HEK293T (cell line): ENCODE measurements at regions not wholly inside any gene's neighbourhood (a gene's known extent, or its start where the extent isn't known, plus 50 kb on each side); places are given as distances from the start of the nearest gene placed in this dataset.

Experiments used
- CTCF ChIA-PET: fragments of 350-600 bp; formaldehyde crosslinking; extraction: SDS; loops from one replicate; lab custom pipeline; 2021; ENCODE audit warnings: antibody characterized with exemption, inconsistent platforms; lab: Yijun Ruan, JAX
- POLR2A ChIA-PET: fragments of 350-600 bp; formaldehyde crosslinking; extraction: SDS; loops from one replicate; lab custom pipeline; 2020; ENCODE audit warnings: antibody characterized with exemption, inconsistent platforms; lab: Yijun Ruan, JAX
- DNase-seq: peaks from one replicate; pipeline ENCODE4 v3.0.0; 2012; ENCODE audit warnings: mixed read lengths; ENCODE audit errors: extremely low spot score
- ARNT ChIP-seq: fragments of 450-650 bp; IDR thresholded peaks from 2 replicates; pipeline ENCODE4 v1.6.1; 2017; ENCODE audit warnings: mild to moderate bottlenecking
- BHLHE40 ChIP-seq: fragments of 450-650 bp; IDR thresholded peaks from 2 replicates; pipeline ENCODE4 v1.6.1; 2016; ENCODE audit warnings: mild to moderate bottlenecking, moderate library complexity, borderline replicate concordance
- CTBP1 ChIP-seq: fragments of 450-650 bp; IDR thresholded peaks from 2 replicates; pipeline ENCODE4 v1.6.1; 2016; ENCODE audit warnings: borderline replicate concordance
- ELF4 ChIP-seq: fragments of 450-650 bp; IDR thresholded peaks from 2 replicates; pipeline ENCODE4 v1.6.1; 2017; ENCODE audit warnings: antibody characterized with exemption
- FOXA1 ChIP-seq: fragments of 450-650 bp; IDR thresholded peaks from 2 replicates; pipeline ENCODE4 v1.6.1; 2016; ENCODE audit warnings: mild to moderate bottlenecking
- FOXK2 ChIP-seq: fragments of 450-650 bp; IDR thresholded peaks from 2 replicates; pipeline ENCODE4 v1.6.1; 2016; ENCODE audit warnings: mild to moderate bottlenecking
- FOXM1 ChIP-seq: fragments of 450-650 bp; IDR thresholded peaks from 2 replicates; pipeline ENCODE4 v1.6.1; 2017; ENCODE audit warnings: mild to moderate bottlenecking, borderline replicate concordance
- HDGF ChIP-seq: fragments of 450-650 bp; IDR thresholded peaks from 2 replicates; pipeline ENCODE4 v1.6.1; 2017; ENCODE audit warnings: antibody characterized with exemption, borderline replicate concordance
- L3MBTL2 ChIP-seq: fragments of 450-650 bp; conservative IDR thresholded peaks from 2 replicates; pipeline ENCODE4 v1.6.1; 2016; ENCODE audit warnings: mild to moderate bottlenecking
- LEF1 ChIP-seq: fragments of 450-650 bp; IDR thresholded peaks from 2 replicates; pipeline ENCODE4 v1.6.1; 2017; ENCODE audit warnings: mild to moderate bottlenecking, borderline replicate concordance
- NFRKB ChIP-seq: fragments of 450-650 bp; IDR thresholded peaks from 2 replicates; pipeline ENCODE4 v1.6.1; 2016; ENCODE audit warnings: mild to moderate bottlenecking, moderate library complexity
- SP1 ChIP-seq: fragments of 450-650 bp; IDR thresholded peaks from 2 replicates; pipeline ENCODE4 v1.6.1; 2017
- SUZ12 ChIP-seq: fragments of 450-650 bp; IDR thresholded peaks from 2 replicates; pipeline ENCODE4 v1.6.1; 2016; ENCODE audit warnings: mild to moderate bottlenecking
- TARDBP ChIP-seq: fragments of 450-650 bp; IDR thresholded peaks from 2 replicates; pipeline ENCODE4 v1.6.1; 2016
- ZNF384 ChIP-seq: fragments of 450-650 bp; IDR thresholded peaks from 2 replicates; pipeline ENCODE4 v1.6.1; 2016
- TF ChIP-seq, protein P1 (sequence below): fragments of 450-650 bp; IDR thresholded peaks from 2 replicates; pipeline ENCODE4 v1.6.1; 2016

- TF ChIP-seq TARDBP, result no peak
- no peak for TF ChIP-seq FOXM1
- TF ChIP-seq SP1, result no peak
- no peak for TF ChIP-seq HDGF
- no peak for TF ChIP-seq CTBP1
- TF ChIP-seq, protein P1, sequence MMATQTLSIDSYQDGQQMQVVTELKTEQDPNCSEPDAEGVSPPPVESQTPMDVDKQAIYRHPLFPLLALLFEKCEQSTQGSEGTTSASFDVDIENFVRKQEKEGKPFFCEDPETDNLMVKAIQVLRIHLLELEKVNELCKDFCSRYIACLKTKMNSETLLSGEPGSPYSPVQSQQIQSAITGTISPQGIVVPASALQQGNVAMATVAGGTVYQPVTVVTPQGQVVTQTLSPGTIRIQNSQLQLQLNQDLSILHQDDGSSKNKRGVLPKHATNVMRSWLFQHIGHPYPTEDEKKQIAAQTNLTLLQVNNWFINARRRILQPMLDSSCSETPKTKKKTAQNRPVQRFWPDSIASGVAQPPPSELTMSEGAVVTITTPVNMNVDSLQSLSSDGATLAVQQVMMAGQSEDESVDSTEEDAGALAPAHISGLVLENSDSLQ, result no peak
- no peak for TF ChIP-seq BHLHE40
- no peak for TF ChIP-seq L3MBTL2
- no peak for TF ChIP-seq FOXK2
- no peak for TF ChIP-seq ARNT
- TF ChIP-seq SUZ12, result no peak
- no peak for TF ChIP-seq ELF4
- TF ChIP-seq NFRKB, result no peak
- no peak for TF ChIP-seq FOXA1
- TF ChIP-seq ZNF384, result no peak
- no peak for TF ChIP-seq LEF1
- CTCF ChIA-PET, result interaction anchor here (0.7 kb wide), 1 partner anchor 60 kb away, joined by 3 read pairs; no protein-coding TSS in a partner anchor
- DNase-seq, result no peak
- POLR2A ChIA-PET, result no interaction called here
These were observed 62.0 kb upstream of the RANBP3L start for GRCh38 chr5:36363744-36364143.

- POLR2A ChIA-PET, result no interaction called here
- TF ChIP-seq SP1 (no peak), HDGF (no peak), ZNF384 (no peak)
- CTCF ChIA-PET, result no interaction called here
- no peak for DNase-seq
These were observed 62.8 kb upstream of the RANBP3L start for GRCh38 chr5:36364473-36364872.

- POLR2A ChIA-PET, result no interaction called here
- TF ChIP-seq ARNT (no peak), SP1 (no peak), ELF4 (no peak), TARDBP (no peak), L3MBTL2 (no peak), SUZ12 (no peak), LEF1 (no peak), FOXK2 (no peak), FOXA1 (no peak), BHLHE40 (no peak), FOXM1 (no peak), NFRKB (no peak)
- TF ChIP-seq, protein P1, result no peak
These were observed 64.2 kb upstream of the RANBP3L start for GRCh38 chr5:36365896-36366295.

GRCh38 chr5:36366883-36367282 lies 65.2 kb upstream of the RANBP3L start:
- TF ChIP-seq NFRKB (no peak), FOXK2 (no peak), SUZ12 (no peak), SP1 (no peak), TARDBP (no peak)
- ChIA-PET POLR2A (no interaction called here), CTCF (no interaction called here)
- DNase-seq, result no peak

More at GRCh38 chr5:36365896-36366295, 64.2 kb upstream of the RANBP3L start:
- no peak for DNase-seq
- CTCF ChIA-PET, result no interaction called here

- DNase-seq, result no peak
- POLR2A ChIA-PET, result no interaction called here
- CTCF ChIA-PET, result no interaction called here
- TF ChIP-seq TARDBP (no peak), HDGF (no peak), SUZ12 (no peak), L3MBTL2 (no peak), ZNF384 (no peak), ARNT (no peak), SP1 (no peak), FOXM1 (no peak), ELF4 (no peak), CTBP1 (no peak)
- TF ChIP-seq, protein P1, result no peak
These were observed 65.8 kb upstream of the RANBP3L start for GRCh38 chr5:36367524-36367923.

GRCh38 chr5:36369219-36369690 lies 67.6 kb upstream of the RANBP3L start:
- no peak for TF ChIP-seq HDGF
- no peak for TF ChIP-seq ZNF384
- TF ChIP-seq, protein P1, result no peak
- no peak for TF ChIP-seq BHLHE40
- no peak for TF ChIP-seq ELF4
- no peak for TF ChIP-seq FOXM1
- no peak for TF ChIP-seq LEF1
- TF ChIP-seq SP1, result no peak
- no peak for TF ChIP-seq CTBP1
- TF ChIP-seq FOXK2, result no peak
- TF ChIP-seq TARDBP, result no peak
- TF ChIP-seq NFRKB, result no peak
- TF ChIP-seq FOXA1, result no peak
- TF ChIP-seq SUZ12, result no peak
- TF ChIP-seq L3MBTL2, result no peak
- ChIA-PET POLR2A (no interaction called here), CTCF (no interaction called here)
- DNase-seq, result no peak
